Lung (tissue), 11 donors: ENCODE measurements at regions not wholly inside any gene's neighbourhood (a gene's known extent, or its start where the extent isn't known, plus 50 kb on each side); places are given as distances from the start of the nearest gene placed in this dataset.

Experiments
- ATAC-seq: fragments of 200-7000 bp; cut with Tn5 transposase; one replicate; pipeline ENCODE4 v1.9.1; 2020; ENCODE audit warnings: moderate number of reproducible peaks; ENCODE audit not compliant: insufficient read depth, low FRiP score
- DNase-seq, 3 donors: peaks; one replicate each; pipeline ENCODE4 v3.0.0-alpha.2; 2013 to 2017
- H3K27ac ChIP-seq, 2 donors: one replicate each; pipeline ENCODE4 v1.5.1; 2013; ENCODE audit warnings: mild to moderate bottlenecking in 2 of 2, moderate library complexity in 2 of 2, control low read depth in 1 of 2, inconsistent platforms in 1 of 2, low read depth in 1 of 2, low read length in 1 of 2
- H3K27me3 ChIP-seq, 3 donors: one replicate each; pipeline ENCODE4 v1.5.1; 2013; ENCODE audit warnings: low read length in 2 of 3; ENCODE audit not compliant: control insufficient read depth in 3 of 3, insufficient read depth in 3 of 3
- H3K36me3 ChIP-seq, 4 donors: one replicate each; pipeline ENCODE4 v1.5.1; 2013; ENCODE audit warnings: low read length in 4 of 4, mild to moderate bottlenecking in 1 of 4, moderate library complexity in 1 of 4; ENCODE audit not compliant: control insufficient read depth in 4 of 4, insufficient read depth in 4 of 4
- H3K4me1 ChIP-seq, 5 donors: one replicate each; pipeline ENCODE4 v1.5.1; 2013; ENCODE audit warnings: low read length in 5 of 5, mild to moderate bottlenecking in 2 of 5, moderate library complexity in 1 of 5; ENCODE audit not compliant: control insufficient read depth in 5 of 5, insufficient read depth in 5 of 5
- H3K4me3 ChIP-seq: one replicate; pipeline ENCODE4 v1.5.1; 2013; ENCODE audit warnings: mild to moderate bottlenecking, control low read depth, moderate library complexity
- H3K9ac ChIP-seq, 2 donors: one replicate each; pipeline ENCODE4 v1.5.1; 2013; ENCODE audit warnings: low read length in 2 of 2, control low read depth in 1 of 2; ENCODE audit not compliant: insufficient read depth in 1 of 2
- H3K9me3 ChIP-seq, 4 donors: one replicate each; pipeline ENCODE4 v1.5.1; 2013; ENCODE audit warnings: low read length in 3 of 4, mild to moderate bottlenecking in 1 of 4, moderate library complexity in 1 of 4; ENCODE audit not compliant: control insufficient read depth in 4 of 4, insufficient read depth in 3 of 4
- CTCF ChIP-seq: IDR thresholded peaks from 2 replicates; pipeline ENCODE4 v1.5.1; 2012; ENCODE audit warnings: mild to moderate bottlenecking; ENCODE audit errors: control extremely low read depth, extremely low read depth
- WGBS, 2 donors: extraction: QIAGEN DNeasy Blood & Tissue Kit; methylation state at CpG; one replicate each; pipeline ENCODE4 v1.1.7; 2013; 5-methylcytosine and 5-hydroxymethylcytosine counted together
- donor health status: control.
- donor health status: control.
- donor health status: Bipolar disorder and iron deficiency.
- donor health status: healthy.
- donor health status: DM: yes; HTN: yes; CAD: no.

GRCh38 chr7:131619336-131620305 is 63.2 kb upstream of the PODXL start:
- peaks cover 0 to 2% (median 0%) of the 10 kb centered on the region in 4 donors for H3K9me3 ChIP-seq
- DNase-seq = no peak
- peak; percentile 16 for ATAC-seq
- H3K36me3 ChIP-seq = no peaks in the 10 kb centered on the region
- H3K27me3 ChIP-seq = no peaks in the 10 kb centered on the region
- no peak overlapping the region for H3K4me3 ChIP-seq
- TF ChIP-seq CTCF = no peak
- H3K9ac ChIP-seq = no peak overlapping the region
- peak overlapping the region in 1 of 2 donors; percentile 23 for H3K27ac ChIP-seq
- WGBS, 2 donors = 69 to 72% methylated on average over 10 of the region's 10 CpGs
- peaks cover 0 to 17% (median 0%) of the 10 kb centered on the region in 5 donors for H3K4me1 ChIP-seq

GRCh38 chr7:131618391-131618790 is 62.0 kb upstream of the PODXL start:
- Histone ChIP-seq H3K9ac (no peak overlapping the region), H3K4me1 (peaks cover 0 to 11% (median 0%) of the 10 kb centered on the region in 5 donors), H3K9me3 (no peaks in the 10 kb centered on the region), H3K36me3 (no peaks in the 10 kb centered on the region), H3K27me3 (no peaks in the 10 kb centered on the region), H3K27ac (no peak overlapping the region), H3K4me3 (no peak overlapping the region)
- ATAC-seq (no peak), DNase-seq (no peak)
- TF ChIP-seq CTCF = no peak
- WGBS, 2 donors = 63 to 90% methylated on average over 5 of the region's 5 CpGs

GRCh38 chr7:131616487-131617200 is 60.2 kb upstream of the PODXL start:
- 85 to 91% methylated on average over 8 of the region's 8 CpGs for WGBS, 2 donors
- Histone ChIP-seq H3K27me3 (no peaks in the 10 kb centered on the region), H3K4me1 (peaks cover 0 to 6% (median 0%) of the 10 kb centered on the region in 5 donors)

More at GRCh38 chr7:131616487-131617200, 60.2 kb upstream of the PODXL start:
- Histone ChIP-seq H3K9me3 (no peaks in the 10 kb centered on the region), H3K27ac (no peak overlapping the region), H3K36me3 (no peaks in the 10 kb centered on the region), H3K4me3 (no peak overlapping the region), H3K9ac (no peak overlapping the region)
- DNase-seq (no peak), ATAC-seq (no peak)
- TF ChIP-seq CTCF = no peak
